Mammary epithelial cell (primary cell): ENCODE measurements at regions not wholly inside any gene's neighbourhood (a gene's known extent, or its start where the extent isn't known, plus 50 kb on each side); places are given as distances from the start of the nearest gene placed in this dataset.

Source experiments
- EZH2 ChIP-seq: IDR thresholded peaks from 2 replicates; pipeline ENCODE4 v1.6.1; 2012; ENCODE audit warnings: low read length, inconsistent platforms, borderline replicate concordance
- TF ChIP-seq, protein P1 (sequence below), 2 donors: IDR thresholded peaks in 1 of 2; conservative IDR thresholded peaks in 1 of 2; 2 replicates each; pipeline ENCODE4 v1.5.1; 2011 to 2012; ENCODE audit warnings: inconsistent platforms in 2 of 2, low read length in 2 of 2, mild to moderate bottlenecking in 2 of 2, control low read depth in 1 of 2, low read depth in 1 of 2; ENCODE audit not compliant: insufficient read depth in 1 of 2; ENCODE audit errors: extremely low read depth in 1 of 2

DNA sequence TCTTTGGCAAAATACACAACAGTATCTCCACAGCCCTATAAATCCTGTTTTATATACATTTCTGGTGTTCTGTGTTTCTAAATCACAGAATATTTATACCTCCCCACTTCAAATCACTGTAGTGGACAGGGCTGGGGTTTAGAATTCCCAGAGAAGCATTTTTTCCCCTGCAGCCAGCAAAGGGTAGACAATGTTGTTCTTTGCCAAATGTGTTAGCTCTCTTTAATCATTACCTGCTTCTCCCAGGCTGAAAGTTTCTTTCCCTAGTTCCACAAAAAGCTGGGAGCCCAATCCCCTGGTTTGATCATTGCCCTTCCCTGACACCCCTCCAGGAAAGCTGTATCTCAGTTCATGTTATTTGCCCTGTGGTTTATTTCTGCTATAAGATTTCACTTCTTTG is 520.0 kb upstream of the SPHKAP start:
- TF ChIP-seq, protein P1, sequence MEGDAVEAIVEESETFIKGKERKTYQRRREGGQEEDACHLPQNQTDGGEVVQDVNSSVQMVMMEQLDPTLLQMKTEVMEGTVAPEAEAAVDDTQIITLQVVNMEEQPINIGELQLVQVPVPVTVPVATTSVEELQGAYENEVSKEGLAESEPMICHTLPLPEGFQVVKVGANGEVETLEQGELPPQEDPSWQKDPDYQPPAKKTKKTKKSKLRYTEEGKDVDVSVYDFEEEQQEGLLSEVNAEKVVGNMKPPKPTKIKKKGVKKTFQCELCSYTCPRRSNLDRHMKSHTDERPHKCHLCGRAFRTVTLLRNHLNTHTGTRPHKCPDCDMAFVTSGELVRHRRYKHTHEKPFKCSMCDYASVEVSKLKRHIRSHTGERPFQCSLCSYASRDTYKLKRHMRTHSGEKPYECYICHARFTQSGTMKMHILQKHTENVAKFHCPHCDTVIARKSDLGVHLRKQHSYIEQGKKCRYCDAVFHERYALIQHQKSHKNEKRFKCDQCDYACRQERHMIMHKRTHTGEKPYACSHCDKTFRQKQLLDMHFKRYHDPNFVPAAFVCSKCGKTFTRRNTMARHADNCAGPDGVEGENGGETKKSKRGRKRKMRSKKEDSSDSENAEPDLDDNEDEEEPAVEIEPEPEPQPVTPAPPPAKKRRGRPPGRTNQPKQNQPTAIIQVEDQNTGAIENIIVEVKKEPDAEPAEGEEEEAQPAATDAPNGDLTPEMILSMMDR (conservative IDR thresholded peaks at IDR 0.05 in 1 of 2, IDR thresholded peaks at IDR 0.05 in 1 of 2; ENCODE audit: extremely low read depth in 1 of 2, insufficient read depth in 1 of 2, low read depth in 1 of 2, low read length in 2 of 2): no peak
- no peak for TF ChIP-seq EZH2
